Activated naive CD4-positive, alpha-beta T cell treated with anti-CD3 and anti-CD28 coated beads, Interleukin-2, amount 50 U/mL, for 16 hours (primary cell): ENCODE measurements at regions not wholly inside any gene's neighbourhood (a gene's known extent, or its start where the extent isn't known, plus 50 kb on each side); places are given as distances from the start of the nearest gene placed in this dataset.
"Not testable (repeated sequence)": the region's sequence is repeated elsewhere in the genome, so short reads cannot be mapped to it uniquely, and the experiment has no call there.

Source experiments
- DNase-seq: peaks from one replicate; pipeline ENCODE4 v3.0.0-alpha.2; 2020

DNA sequence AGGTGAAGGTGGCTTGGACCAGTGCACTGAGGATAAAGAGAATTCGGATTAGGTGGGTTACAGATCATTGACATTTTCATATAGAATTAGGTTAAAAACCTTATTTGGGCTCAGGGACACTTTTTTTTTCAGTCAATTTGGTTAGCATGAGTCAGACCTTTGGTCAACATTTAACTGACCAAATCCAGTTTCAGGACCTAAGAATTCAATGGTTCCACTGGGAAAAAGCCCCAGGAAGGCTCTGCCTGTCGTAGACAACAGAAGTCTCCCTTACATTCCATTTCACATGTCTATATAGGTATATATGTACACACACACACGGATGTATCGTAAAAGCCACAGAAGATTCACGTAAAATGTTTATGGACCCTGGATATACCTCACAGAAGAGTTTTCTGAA lies 184.2 kb upstream of the RREB1 start:
- DNase-seq, result no peak

GRCh38 chr6:6924708-6925107 lies 183.1 kb upstream of the RREB1 start:
- DNase-seq, result no peak

DNA sequence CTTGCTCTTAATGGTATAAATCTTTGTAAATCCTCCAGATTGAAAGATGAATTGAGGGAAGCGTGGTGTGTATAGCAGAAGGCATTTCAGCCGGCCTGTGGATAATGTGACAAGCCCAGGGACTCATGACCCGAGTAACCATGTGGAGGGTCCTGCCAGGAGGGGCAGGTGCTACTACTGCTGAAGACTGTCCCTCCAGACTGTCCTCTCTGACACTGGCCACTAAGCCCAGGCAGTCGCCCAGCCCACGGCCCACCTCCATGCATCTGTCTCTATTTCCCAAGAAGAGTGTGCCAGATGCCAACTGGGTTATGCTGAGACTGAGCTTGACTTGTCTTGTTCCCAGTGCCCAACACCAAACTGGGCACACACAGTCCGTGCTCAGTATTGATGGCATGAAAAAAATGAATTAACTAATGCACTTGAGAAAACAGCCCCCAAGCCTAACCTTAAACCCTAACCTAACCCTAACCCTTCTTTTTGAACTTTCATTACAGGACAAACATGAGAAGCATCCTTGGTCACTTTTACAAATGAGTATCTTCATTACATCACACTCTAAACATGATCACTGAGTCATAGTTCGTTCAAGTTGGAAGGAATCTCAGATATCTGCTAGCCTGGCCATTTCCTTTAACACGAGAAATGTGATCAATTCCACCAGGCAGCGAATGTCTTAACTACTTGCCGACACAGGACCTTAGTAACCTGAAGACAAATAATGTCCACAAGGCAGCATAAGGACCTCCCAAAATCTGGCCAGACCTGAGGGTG lies 182.2 kb upstream of the RREB1 start:
- DNase-seq, result no peak

- no peak for DNase-seq
Observed at GRCh38 chr6:6926856-6927255, 180.9 kb upstream of the RREB1 start.

- no peak for DNase-seq
Observed at GRCh38 chr6:6927521-6928361, 180.0 kb upstream of the RREB1 start.

- no peak for DNase-seq
Observed at GRCh38 chr6:6930223-6930880, 177.4 kb upstream of the RREB1 start.

DNA sequence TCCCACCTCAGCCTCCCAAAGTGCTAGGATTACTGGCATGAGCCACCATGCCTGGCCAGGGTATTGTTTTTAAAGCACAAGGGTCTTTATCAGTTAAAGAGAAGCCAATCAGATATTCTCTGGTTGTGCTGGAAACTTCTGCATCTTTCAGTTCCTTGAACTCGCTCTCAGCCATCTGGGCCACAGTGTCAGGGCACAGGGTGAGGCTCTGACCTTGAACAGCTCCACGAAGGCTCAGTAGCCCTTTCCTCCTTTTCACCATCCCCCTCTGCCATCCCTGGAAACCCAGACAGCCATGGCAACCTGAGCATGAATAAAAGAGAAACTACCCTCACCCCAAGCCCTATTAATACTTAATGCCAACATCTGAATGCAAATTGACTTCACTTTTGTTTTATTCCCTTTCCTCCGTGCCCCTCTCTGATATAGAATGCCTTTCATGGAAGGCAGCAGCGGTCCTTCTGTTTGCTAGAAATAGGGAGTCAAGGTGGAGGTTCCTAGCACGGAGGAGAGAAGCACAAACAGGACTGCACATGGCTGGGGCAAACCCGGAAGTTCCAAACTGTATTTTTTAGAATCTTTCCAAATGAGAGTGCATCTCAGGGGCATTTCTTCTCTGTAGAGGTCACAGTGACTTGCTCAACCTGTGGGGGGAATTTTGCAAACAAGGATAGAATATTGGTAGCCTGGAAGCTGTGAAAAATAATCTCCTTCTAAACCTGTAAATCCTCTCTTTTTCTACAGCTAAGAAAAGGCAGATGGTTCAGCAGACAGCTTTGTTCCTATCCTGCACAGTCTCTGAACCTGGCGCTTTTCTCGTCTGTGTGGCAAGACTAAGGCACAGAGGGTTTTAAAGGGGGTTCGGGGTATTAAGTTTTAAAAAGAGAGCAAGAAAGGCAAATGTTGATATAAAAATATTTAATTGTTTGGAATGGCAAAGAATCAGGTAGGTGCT lies 176.4 kb upstream of the RREB1 start:
- DNase-seq, result no peak

DNA sequence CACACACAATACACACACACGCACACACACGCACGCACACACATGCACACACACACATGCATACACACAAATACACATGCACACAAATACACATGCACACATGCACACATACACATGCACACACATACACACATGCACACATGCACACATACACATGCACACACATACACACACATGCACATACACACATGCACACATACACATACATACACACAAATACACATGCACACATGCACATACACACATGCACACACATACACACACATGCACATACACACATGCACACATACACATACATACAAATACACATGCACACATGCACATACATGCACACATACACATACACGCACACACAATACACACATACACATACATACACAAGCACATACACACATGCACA lies 175.4 kb upstream of the RREB1 start:
- DNase-seq, result no peak

DNA sequence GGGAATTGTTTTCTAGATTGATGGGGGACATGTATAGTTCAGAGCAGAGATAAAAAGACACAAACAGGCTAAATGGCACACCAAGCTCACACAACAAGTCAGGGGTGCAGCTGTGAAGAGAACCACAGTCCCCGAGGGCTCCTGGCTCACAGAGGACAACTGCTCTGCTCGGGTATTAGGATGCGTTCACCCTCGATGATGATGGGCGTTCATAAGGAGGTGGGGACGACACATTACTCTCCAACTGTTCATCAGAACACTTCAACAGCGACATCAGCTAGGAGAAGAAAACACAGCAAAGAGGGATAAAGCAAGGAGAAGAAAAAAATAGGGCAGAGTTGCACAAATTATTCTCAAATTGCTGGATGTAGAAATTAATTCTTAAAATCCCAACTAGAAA lies 174.8 kb upstream of the RREB1 start:
- DNase-seq, result no peak

GRCh38 chr6:6940031-6941025 lies 167.4 kb upstream of the RREB1 start:
- DNase-seq, result no peak

DNA sequence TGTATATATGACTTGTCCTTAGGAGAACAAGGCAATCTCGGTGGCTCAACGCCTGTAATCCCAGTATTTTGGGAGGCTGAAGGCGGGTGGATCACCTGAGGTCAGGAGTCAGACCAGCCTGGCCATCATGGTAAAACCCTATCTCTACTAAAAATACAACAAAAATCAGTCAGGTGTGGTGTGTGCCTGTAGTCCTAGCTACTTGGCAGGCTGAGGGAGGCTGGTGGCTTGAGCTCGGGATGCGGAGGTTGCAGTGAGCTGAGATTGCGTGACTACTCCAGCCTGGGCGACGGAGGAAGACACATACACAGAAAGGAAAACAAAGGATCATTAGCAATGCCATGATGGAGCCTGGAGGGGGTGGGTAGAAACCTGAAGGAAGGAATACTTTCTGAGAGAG lies 166.6 kb upstream of the RREB1 start:
- no peak for DNase-seq

DNA sequence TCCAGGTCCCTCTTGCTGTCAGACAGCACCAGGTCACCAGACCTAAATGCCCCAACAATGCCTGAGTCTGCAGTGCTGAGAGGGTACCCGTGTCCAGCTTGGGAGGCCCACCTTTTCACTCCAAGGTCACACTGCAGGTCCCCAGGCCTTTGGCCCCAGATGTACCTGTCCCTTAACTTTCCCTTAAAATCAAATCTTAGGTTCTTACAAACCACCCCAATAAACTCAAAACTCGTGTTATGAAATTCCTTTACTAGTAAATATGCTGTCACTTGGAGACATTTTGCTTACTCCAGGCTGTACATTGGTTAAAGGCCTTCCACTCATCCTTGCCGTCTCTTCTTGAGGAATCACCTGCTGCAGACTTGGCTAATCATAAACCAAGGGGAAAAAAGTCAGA lies 165.7 kb upstream of the RREB1 start:
- DNase-seq, result no peak

DNA sequence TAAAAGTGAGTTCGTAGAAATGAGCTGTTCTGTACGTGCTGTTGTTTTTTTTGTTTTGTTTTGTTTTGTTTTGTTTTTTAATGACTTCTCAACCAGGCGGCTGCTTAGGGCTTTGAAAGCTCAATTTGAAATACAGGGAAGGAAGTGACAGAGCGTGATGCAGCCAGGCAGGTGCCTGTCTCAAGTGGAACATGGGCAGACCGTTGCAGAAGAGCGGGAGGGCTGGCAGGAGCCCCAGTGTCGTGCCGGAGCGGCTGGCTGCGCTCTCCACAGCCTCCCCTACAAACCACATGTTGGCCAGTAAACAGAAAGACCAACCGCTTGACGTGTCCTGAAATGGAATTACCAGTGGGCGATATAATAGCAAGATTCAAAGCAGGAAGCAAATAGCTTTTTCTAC lies 164.9 kb upstream of the RREB1 start:
- no peak for DNase-seq

GRCh38 chr6:6943421-6943820 lies 164.3 kb upstream of the RREB1 start:
- no peak for DNase-seq

- DNase-seq, result no peak
Observed at GRCh38 chr6:6946206-6947155, 161.3 kb upstream of the RREB1 start.

GRCh38 chr6:6950373-6951145 lies 157.2 kb upstream of the RREB1 start:
- no peak for DNase-seq

GRCh38 chr6:6951355-6951754 lies 156.4 kb upstream of the RREB1 start:
- no peak for DNase-seq

DNA sequence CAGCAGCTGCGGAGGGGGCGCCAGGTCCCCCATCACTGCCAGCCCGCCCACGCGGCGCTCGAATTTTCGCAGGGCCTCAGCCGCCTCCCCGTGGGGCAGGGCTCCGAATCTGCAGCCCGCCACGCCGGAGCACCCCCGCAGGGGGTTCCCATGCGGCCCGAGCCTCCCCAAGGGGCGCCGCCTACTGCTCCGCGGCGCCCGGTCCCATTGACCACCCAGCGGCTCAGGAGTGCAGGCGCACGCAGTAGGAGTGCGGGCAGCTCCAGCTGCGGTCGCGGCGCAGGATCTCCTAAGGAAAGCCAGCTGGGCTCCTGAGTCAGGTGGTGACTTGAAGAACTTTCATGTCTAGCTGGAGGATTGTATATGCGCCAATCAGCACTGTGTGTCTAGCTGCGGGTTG lies 155.3 kb upstream of the RREB1 start:
- no peak for DNase-seq

- not testable (repeated sequence) for DNase-seq
Observed at GRCh38 chr6:6952927-6953326, 154.8 kb upstream of the RREB1 start.
